Body of pancreas (tissue), 4 donors: ENCODE measurements at regions not wholly inside any gene's neighbourhood (a gene's known extent, or its start where the extent isn't known, plus 50 kb on each side); places are given as distances from the start of the nearest gene placed in this dataset.

Experiments used
- POLR2A ChIP-seq, 3 donors: fragments of 450-650 bp; IDR thresholded peaks; one replicate each; pipeline ENCODE4 v1.6.1; 2016; ENCODE audit warnings: antibody characterized with exemption in 3 of 3, mild to moderate bottlenecking in 2 of 3
- TF ChIP-seq, protein P1 (sequence below), 7 experiments: fragments of 450-650 bp in 4 of 7; fragments of 200-600 bp in 3 of 7; sonication (generic) in 3 of 7; IDR thresholded peaks; one replicate each; pipeline ENCODE4 v1.5.1; 2016 to 2019; ENCODE audit warnings: antibody characterized with exemption in 7 of 7

DNA sequence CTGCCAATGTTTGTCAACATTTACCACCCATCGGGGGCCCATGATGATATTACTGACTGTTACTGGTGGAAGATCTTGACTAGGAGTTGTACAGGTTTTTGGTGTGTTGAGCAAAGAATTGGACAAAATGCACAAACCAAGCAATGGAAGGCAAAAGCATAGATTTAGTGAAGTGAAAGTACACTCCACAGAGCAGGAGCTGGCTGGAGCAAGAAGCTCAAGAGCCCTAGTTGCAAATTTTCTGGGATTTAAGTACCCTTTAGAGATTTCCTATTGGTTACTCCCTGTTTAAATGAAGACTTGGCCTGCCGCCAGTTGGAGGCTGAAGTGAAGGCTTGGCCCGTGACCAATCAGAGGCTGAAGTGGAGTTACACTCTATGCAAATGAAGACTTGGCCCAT is 128.6 kb upstream of the KL start:
- TF ChIP-seq, protein P1, sequence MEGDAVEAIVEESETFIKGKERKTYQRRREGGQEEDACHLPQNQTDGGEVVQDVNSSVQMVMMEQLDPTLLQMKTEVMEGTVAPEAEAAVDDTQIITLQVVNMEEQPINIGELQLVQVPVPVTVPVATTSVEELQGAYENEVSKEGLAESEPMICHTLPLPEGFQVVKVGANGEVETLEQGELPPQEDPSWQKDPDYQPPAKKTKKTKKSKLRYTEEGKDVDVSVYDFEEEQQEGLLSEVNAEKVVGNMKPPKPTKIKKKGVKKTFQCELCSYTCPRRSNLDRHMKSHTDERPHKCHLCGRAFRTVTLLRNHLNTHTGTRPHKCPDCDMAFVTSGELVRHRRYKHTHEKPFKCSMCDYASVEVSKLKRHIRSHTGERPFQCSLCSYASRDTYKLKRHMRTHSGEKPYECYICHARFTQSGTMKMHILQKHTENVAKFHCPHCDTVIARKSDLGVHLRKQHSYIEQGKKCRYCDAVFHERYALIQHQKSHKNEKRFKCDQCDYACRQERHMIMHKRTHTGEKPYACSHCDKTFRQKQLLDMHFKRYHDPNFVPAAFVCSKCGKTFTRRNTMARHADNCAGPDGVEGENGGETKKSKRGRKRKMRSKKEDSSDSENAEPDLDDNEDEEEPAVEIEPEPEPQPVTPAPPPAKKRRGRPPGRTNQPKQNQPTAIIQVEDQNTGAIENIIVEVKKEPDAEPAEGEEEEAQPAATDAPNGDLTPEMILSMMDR (IDR thresholded peaks at IDR 0.05), result no peak
- no peak for TF ChIP-seq POLR2A (IDR thresholded peaks at IDR 0.05)
